Mucosa of gallbladder (tissue), 1 donor: ENCODE measurements at regions not wholly inside any gene's neighbourhood (a gene's known extent, or its start where the extent isn't known, plus 50 kb on each side); places are given as distances from the start of the nearest gene placed in this dataset.

Source experiments
- DNase-seq: peaks from one replicate; pipeline ENCODE4 v3.0.0-alpha.2; 2020; ENCODE audit warnings: low spot score
- donor health status: DM: no; HTN: no; CAD: no.

DNA sequence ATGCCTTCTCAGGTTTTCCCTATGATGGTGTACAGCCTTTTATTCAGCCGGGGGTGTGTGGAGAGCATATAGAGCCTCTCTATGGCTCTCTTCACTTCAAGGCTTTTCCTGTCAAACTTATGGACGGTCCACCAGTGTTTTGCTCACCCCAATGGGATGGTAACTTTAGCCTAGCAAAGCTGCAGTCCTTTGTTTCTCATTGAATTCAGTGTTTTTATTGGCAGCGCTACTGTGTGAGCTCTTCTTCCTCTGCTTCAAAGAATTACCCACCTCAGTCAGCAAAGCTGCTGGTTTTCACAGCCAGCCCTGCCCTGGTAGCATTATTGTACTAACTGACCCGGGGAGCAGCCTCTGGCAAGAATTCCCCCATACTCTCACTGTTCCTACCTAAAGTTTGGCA is 145.3 kb upstream of the RRP15 start:
- no peak for DNase-seq

- peak; percentile 20 for DNase-seq
These were observed 128.5 kb upstream of the RRP15 start for GRCh38 chr1:218156595-218156994.

- DNase-seq: no peak
These were observed 121.7 kb upstream of the RRP15 start for GRCh38 chr1:218163371-218163770.

DNA sequence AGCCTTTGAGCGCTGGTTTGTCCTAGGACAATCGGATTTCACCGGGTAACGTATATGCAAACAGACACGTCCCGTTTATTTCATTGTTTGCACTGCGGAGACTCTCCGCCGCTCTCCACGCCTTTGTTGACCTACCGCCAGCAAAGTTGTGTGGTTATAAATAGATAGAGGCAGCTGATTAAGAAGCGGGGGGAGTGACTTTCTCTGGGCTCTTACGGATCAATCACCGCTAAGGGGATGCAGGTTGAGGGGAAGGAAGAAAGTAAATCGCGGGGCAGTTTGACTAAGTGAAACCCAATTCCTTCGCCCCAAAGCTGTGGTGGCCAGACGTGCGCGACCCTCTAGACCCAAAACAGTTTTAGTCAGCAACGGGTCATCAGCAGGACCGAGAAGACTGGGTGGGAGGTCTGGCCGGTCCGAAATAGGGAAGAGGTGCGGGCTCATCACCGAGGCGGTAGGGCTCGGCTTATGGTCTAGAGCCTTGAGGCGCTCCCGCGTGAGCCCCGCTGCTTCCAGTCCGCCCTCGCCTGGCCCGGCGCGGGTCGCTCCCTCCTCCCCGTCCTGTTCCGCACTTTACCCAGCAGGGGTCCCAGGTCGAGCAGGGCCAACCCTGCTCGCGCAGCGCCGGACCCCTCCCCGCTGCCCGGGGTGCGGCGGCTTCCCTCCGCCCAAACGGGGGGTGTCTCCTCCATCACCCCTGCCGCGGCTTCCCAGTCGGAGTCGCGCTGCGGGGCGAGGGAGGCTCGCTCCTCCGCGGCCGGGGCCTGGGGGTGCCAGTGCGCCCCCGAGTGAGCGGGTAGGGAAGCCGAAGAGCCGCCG is 120.8 kb upstream of the RRP15 start:
- peak; percentile 70 for DNase-seq

DNA sequence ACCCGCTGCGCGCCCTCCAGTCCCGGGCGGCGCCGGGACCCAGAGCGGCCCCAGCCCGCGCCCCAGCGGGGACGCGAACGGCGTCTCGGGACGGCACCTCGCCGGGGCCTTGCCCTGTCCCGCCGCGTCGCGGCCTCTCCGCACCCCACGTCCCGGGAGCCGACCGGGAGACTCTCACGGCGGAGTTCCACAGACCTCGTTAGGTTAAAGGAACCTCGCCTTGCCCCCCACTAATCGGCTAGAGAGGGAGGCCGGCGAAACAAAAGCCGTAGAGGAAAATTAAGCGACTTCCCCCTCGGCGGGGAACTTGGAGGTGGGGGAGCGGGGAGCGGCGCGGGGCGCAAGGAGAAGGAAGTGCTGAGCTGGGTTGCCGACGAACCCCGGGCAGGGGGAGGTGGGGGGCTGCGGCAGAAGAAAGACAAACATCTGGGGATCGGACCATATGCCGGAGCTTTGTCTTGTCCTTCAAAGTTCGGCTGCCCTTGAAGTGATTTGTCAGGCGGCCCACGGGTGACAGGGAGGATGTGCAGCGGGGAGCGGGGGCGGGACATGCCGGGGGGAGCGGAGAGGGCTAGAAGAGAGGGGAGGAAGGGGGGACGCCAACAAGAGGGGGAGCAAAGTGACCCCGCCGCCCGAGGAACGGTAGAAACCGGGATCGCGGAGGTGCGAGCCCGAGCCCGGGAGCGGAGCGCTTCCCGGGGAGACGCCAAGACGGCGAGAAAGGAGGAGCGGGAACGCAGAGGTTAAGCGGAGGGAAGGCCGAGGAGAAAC is 120.0 kb upstream of the RRP15 start:
- no peak for DNase-seq

DNA sequence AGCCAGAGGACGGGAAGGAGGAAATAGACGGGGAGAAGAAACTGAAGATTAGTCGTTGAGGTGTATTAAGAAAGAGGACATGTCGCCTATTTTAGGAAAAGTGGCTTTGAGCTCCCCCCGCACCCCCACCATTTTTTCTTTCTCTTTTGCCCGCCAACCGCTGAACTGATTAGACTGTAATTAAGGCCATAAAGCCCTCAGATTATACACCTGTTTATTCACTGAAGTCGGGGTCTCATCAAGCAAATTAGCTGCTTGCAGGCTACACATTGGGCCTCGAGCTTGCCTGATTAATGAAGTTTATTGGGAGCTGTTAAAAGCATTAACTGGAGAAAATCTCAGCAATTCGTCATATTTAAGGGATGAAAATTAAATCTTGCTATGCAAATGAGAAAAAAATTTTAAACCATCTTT is 119.4 kb upstream of the RRP15 start:
- DNase-seq: no peak

DNA sequence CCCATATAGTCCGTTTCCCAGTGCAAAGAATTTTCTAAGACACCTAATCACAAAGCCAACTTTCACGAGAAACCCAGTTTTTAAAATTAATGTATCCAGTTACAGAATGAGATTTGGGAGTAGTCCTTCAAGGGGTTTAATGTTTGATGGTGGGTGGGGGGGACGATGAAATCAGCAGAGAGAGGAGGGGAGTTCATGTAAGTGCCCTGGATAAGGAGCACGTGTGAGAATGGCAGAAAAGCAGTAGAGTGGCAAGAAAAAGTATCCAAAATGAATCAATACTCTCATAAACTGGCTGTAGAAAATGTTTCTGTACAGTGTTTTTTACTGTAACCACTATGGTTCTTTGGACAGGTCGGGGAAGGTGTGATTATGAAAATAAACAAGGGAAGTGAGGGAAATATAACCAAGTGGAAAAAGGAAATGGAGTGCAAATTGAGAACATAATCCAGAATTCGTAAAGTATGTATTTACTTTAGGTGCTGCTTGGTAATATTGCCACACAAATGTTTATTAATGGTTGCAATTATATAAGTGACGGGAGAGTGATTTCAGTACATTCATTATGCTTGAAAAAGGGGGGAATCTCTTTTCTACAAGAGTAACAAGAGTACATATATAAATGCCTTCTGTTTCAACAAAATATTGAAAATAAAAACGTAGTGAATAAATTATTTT is 118.7 kb upstream of the RRP15 start:
- DNase-seq: no peak

- DNase-seq: no peak
These were observed 113.7 kb upstream of the RRP15 start for GRCh38 chr1:218171302-218171893.

GRCh38 chr1:218182455-218182854 is 102.6 kb upstream of the RRP15 start:
- DNase-seq: no peak

GRCh38 chr1:218200979-218201378 is 84.1 kb upstream of the RRP15 start:
- no peak for DNase-seq

GRCh38 chr1:218201601-218202000 is 83.5 kb upstream of the RRP15 start:
- DNase-seq: no peak

- no peak for DNase-seq
These were observed 79.4 kb upstream of the RRP15 start for GRCh38 chr1:218205721-218206120.

- no peak for DNase-seq
These were observed 77.9 kb upstream of the RRP15 start for GRCh38 chr1:218207194-218207593.

DNA sequence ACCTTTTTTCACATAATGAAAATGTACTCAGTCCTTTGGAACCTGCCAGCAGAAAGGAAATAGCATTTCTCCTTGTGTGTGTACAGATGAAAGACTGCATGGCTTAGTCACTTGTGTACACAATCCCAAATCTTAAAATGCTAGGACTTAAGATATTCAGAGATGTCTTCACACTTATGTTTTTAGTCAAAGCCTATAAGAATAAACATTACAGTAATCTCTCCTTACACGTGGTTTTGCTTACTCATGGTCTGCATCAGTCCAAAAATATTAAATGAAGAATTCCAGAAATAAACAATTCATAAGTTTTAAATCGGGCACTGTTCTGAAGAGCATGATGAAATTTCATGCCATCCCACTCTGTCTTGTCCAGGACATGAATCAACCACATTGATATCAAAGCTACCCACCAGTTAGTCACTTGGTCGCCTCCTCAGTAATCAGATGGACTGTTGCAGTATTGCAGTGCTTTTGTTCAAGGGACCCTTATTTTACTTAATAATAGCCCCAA is 75.7 kb upstream of the RRP15 start:
- no peak for DNase-seq

GRCh38 chr1:218211241-218211640 is 73.9 kb upstream of the RRP15 start:
- no peak for DNase-seq

DNA sequence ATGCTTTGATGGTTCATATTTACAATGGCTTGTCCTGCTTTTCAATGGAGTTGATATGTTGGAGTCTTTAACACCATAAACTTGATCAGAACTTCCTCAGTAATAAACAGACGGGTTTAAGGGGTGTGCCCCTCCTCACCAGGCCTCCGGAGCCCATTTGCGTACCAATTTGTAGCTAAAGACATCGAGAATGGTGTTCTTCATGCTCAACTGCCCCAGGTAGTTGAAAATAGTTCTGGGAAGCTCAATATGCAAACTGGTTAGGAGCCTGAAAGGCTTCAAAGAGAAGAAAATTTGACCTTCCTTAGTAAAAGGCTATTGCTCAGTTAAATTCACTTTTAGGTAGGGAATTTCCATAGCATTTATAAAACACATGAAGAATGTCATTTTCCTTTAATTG is 68.1 kb upstream of the RRP15 start:
- no peak for DNase-seq

- no peak for DNase-seq
These were observed 65.6 kb upstream of the RRP15 start for GRCh38 chr1:218219460-218219859.

GRCh38 chr1:218224101-218224500 is 61.0 kb upstream of the RRP15 start:
- DNase-seq: no peak

- no peak for DNase-seq
These were observed 59.1 kb upstream of the RRP15 start for GRCh38 chr1:218226005-218226404.
